BJ (cell line): ENCODE measurements at regions not wholly inside any gene's neighbourhood (a gene's known extent, or its start where the extent isn't known, plus 50 kb on each side); places are given as distances from the start of the nearest gene placed in this dataset. TPM values are rescaled to one million over a fixed set of nuclear protein-coding genes. Genes with fewer than 3 reads are reported as not detected.

ENCODE experiments used
- small RNA-seq: library from RNA; depleted of rRNA; stranded (forward); fragments of <200 nt; gene quantifications from one replicate; pipeline ENCODE3, GENCODE V24; 2012; ENCODE audit warnings: low replicate concordance, low read depth; ENCODE audit not compliant: insufficient read length

Small RNAs in the stretch of these regions (small RNA-seq; reads per million reads assigned to genes)
- not detected for gene AC026402.1
